Heart right ventricle (tissue), 16 donors: ENCODE measurements at regions not wholly inside any gene's neighbourhood (a gene's known extent, or its start where the extent isn't known, plus 50 kb on each side); places are given as distances from the start of the nearest gene placed in this dataset.

Experiments used
- ATAC-seq, 8 donors: fragments of 200-7000 bp; cut with Tn5 transposase; one replicate each; pipeline ENCODE4 v1.9.1; 2020; ENCODE audit warnings: mild to moderate bottlenecking in 8 of 8, moderate library complexity in 8 of 8, moderate number of reproducible peaks in 1 of 8
- DNase-seq, 2 donors: peaks; one replicate each; pipeline ENCODE4 v3.0.0-alpha.2; 2020
- H3K27ac ChIP-seq, 10 donors: fragments of 200-600 bp; sonication (generic) in 2 of 10; one replicate each; pipeline versions ENCODE4 v1.5.0 to v1.8.0; 2020 to 2022; ENCODE audit warnings: mild to moderate bottlenecking in 3 of 10
- H3K27me3 ChIP-seq, 7 donors: fragments of 200-600 bp; one replicate each; pipeline ENCODE4 v1.8.0; 2021 to 2022; ENCODE audit warnings: mild to moderate bottlenecking in 2 of 7
- H3K36me3 ChIP-seq, 9 donors: fragments of 200-600 bp; sonication (generic) in 1 of 9; one replicate each; pipeline versions ENCODE4 v1.5.0 to v1.8.0; 2020 to 2022; ENCODE audit warnings: mild to moderate bottlenecking in 2 of 9
- H3K4me1 ChIP-seq, 9 donors: fragments of 200-600 bp; sonication (generic) in 1 of 9; one replicate each; pipeline versions ENCODE4 v1.5.0 to v1.8.0; 2020 to 2022; ENCODE audit warnings: mild to moderate bottlenecking in 4 of 9
- H3K4me3 ChIP-seq, 10 donors: fragments of 200-600 bp; sonication (generic) in 2 of 10; one replicate each; pipeline versions ENCODE4 v1.5.0 to v1.8.0; 2020 to 2022; ENCODE audit warnings: mild to moderate bottlenecking in 7 of 10, moderate library complexity in 2 of 10
- H3K9me3 ChIP-seq, 11 donors: fragments of 200-600 bp in 10 of 11; sonication (generic) in 2 of 11; one replicate each; pipeline versions ENCODE4 v1.5.0 to v1.8.0; 2013 to 2022; ENCODE audit warnings: mild to moderate bottlenecking in 2 of 11, control low read depth in 1 of 11, moderate library complexity in 1 of 11
- CTCF ChIP-seq, 9 donors: fragments of 200-600 bp; sonication (generic) in 2 of 9; IDR thresholded peaks; one replicate each; pipeline versions ENCODE4 v1.5.0 to v1.8.0; 2021 to 2022; ENCODE audit warnings: antibody characterized with exemption in 9 of 9, mild to moderate bottlenecking in 5 of 9, moderate library complexity in 1 of 9
- WGBS, 2 donors: extraction: QIAGEN DNeasy Blood & Tissue Kit; methylation state at CpG; one replicate each; pipeline ENCODE4 v1.1.7; 2013; ENCODE audit warnings: inconsistent platforms in 1 of 2; 5-methylcytosine and 5-hydroxymethylcytosine counted together
- intact Hi-C, 10 donors: fragments of 100-400 bp; cut with DNase I; formaldehyde crosslinking; loops; one replicate each; pipeline versions ENCODE4 v1.11.1 to v1.14.2; 2022
- donor health status: Arrhythmogenic right ventricular cardiomyopathy.
- donor health status: ischemic (EF 13 %, LVEDD 7.1; RV severe dilation, severe dysfunction).
- donor health status: healthy with polysubstance abuse.
- donor health status: DM: no; HTN: yes; CAD: no.
- donor health status: DM: no; HTN: no; CAD: no.
- donor health status: ischemic (EF 25% LVEDD 6.9; RV normal size, moderate dysfunction).
- donor health status: ischemic (EF 25% LVEDD 5.7; RV mildly dilated, moderate dysfunction).
- donor health status: healthy.
- donor health status: DM: yes; HTN: yes; CAD: no.
- donor health status: Ischemic cardiomyopathy.
- donor health status: ischemic (EF 35%, LVEDD 5.7; RV mildly dilated, moderate dysfunction).
- donor health status: nonischemic (EF 11% LVEDD 7.7; RV severe dilation, severe dysfunction).
- donor health status: DM: yes; HTN: yes; CAD: no.
- donor health status: PGD.
- donor health status: ischemic (EF 29% LVEDD 5.4; RV normal size, mild dysfunction).
- donor health status: nonischemic (EF 23%, LVEDD 6.1; RV moderate dilation, normal function).

GRCh38 chr2:155030296-155030695 is 331.8 kb downstream of the KCNJ3 start:
- H3K27me3 ChIP-seq: no peaks in the 10 kb centered on the region
- no peak overlapping the region for H3K4me3 ChIP-seq
- no peak for TF ChIP-seq CTCF (IDR thresholded peaks at IDR 0.05)
- H3K36me3 ChIP-seq: no peaks in the 10 kb centered on the region
- no peak for ATAC-seq
- intact Hi-C loops: no loop called here
- DNase-seq: no peak
- H3K9me3 ChIP-seq: no peaks in the 10 kb centered on the region
- H3K27ac ChIP-seq: no peak overlapping the region
- no peaks in the 10 kb centered on the region for H3K4me1 ChIP-seq

GRCh38 chr2:155026651-155027174 is 328.2 kb downstream of the KCNJ3 start:
- WGBS, 2 donors: 70 to 81% methylated on average over 1 of the region's 1 CpG
- Histone ChIP-seq H3K4me1 (no peaks in the 10 kb centered on the region), H3K27ac (no peak overlapping the region), H3K27me3 (no peaks in the 10 kb centered on the region), H3K36me3 (no peaks in the 10 kb centered on the region), H3K4me3 (no peak overlapping the region), H3K9me3 (no peaks in the 10 kb centered on the region)
- ATAC-seq (no peak), DNase-seq (no peak)
- intact Hi-C loops: no loop called here
- no peak for TF ChIP-seq CTCF (IDR thresholded peaks at IDR 0.05)

- Histone ChIP-seq H3K4me1 (no peaks in the 10 kb centered on the region), H3K4me3 (no peak overlapping the region), H3K9me3 (no peaks in the 10 kb centered on the region), H3K27ac (no peak overlapping the region), H3K36me3 (no peaks in the 10 kb centered on the region), H3K27me3 (no peaks in the 10 kb centered on the region)
- intact Hi-C loops: no loop called here
- 55 to 67% methylated on average over 1 of the region's 1 CpG for WGBS, 2 donors
- DNase-seq (no peak), ATAC-seq (no peak)
- TF ChIP-seq CTCF (IDR thresholded peaks at IDR 0.05): no peak
These were observed 325.2 kb downstream of the KCNJ3 start for GRCh38 chr2:155023674-155024073.

GRCh38 chr2:155022531-155022930 is 324.0 kb downstream of the KCNJ3 start:
- no peaks in the 10 kb centered on the region for H3K36me3 ChIP-seq
- intact Hi-C loops: no loop called here
- no peak for DNase-seq
- H3K4me3 ChIP-seq: no peak overlapping the region
- TF ChIP-seq CTCF (IDR thresholded peaks at IDR 0.05): no peak
- no peaks in the 10 kb centered on the region for H3K27me3 ChIP-seq
- H3K27ac ChIP-seq: no peak overlapping the region
- no peaks in the 10 kb centered on the region for H3K4me1 ChIP-seq
- no peaks in the 10 kb centered on the region for H3K9me3 ChIP-seq
- ATAC-seq: no peak

- Histone ChIP-seq H3K27ac (no peak overlapping the region), H3K4me1 (no peaks in the 10 kb centered on the region), H3K36me3 (no peaks in the 10 kb centered on the region), H3K27me3 (no peaks in the 10 kb centered on the region), H3K9me3 (no peaks in the 10 kb centered on the region), H3K4me3 (no peak overlapping the region)
- intact Hi-C loops: no loop called here
- ATAC-seq (no peak), DNase-seq (no peak)
- no peak for TF ChIP-seq CTCF (IDR thresholded peaks at IDR 0.05)
- 42 to 75% methylated on average over 1 of the region's 1 CpG for WGBS, 2 donors
These were observed 323.1 kb downstream of the KCNJ3 start for GRCh38 chr2:155021618-155022017.
